DND-41 (cell line): ENCODE measurements at regions not wholly inside any gene's neighbourhood (a gene's known extent, or its start where the extent isn't known, plus 50 kb on each side); places are given as distances from the start of the nearest gene placed in this dataset.

Source experiments
- ATAC-seq: fragments of 200-7000 bp; cut with Tn5 transposase; 3 replicates; pipeline ENCODE4 v1.9.1; 2021; ENCODE audit warnings: low read depth; ENCODE audit not compliant: insufficient read depth
- DNase-seq: peaks from one replicate; pipeline ENCODE4 v3.0.0-alpha.2; 2020
- H2AFZ ChIP-seq: 2 replicates; pipeline ENCODE4 v1.6.0; 2012; ENCODE audit warnings: low read depth, low read length
- H3K27ac ChIP-seq: 2 replicates; pipeline ENCODE4 v1.5.1; 2012; ENCODE audit warnings: low read length, inconsistent platforms
- H3K27me3 ChIP-seq: fragments of 200-600 bp; sonication (generic); 2 replicates; pipeline ENCODE4 v1.6.0; 2012; ENCODE audit warnings: low read length, mild to moderate bottlenecking, inconsistent platforms; ENCODE audit not compliant: insufficient read depth, poor library complexity
- H3K36me3 ChIP-seq: 2 replicates; pipeline ENCODE4 v1.5.1; 2012; ENCODE audit warnings: low read length, inconsistent platforms; ENCODE audit not compliant: insufficient read depth
- H3K4me1 ChIP-seq: 2 replicates; pipeline ENCODE4 v1.5.1; 2012; ENCODE audit warnings: mild to moderate bottlenecking, low read length; ENCODE audit not compliant: insufficient read depth
- H3K4me2 ChIP-seq: 2 replicates; pipeline ENCODE4 v1.6.0; 2012; ENCODE audit warnings: mild to moderate bottlenecking, moderate library complexity, low read length, inconsistent platforms; ENCODE audit not compliant: insufficient read depth
- H3K4me3 ChIP-seq, 2 experiments: fragments of 200-600 bp in 1 of 2; shearing (Covaris generic) in 1 of 2; 2 replicates each; pipeline ENCODE4 v1.5.1; 2012 to 2016; ENCODE audit warnings: inconsistent platforms in 2 of 2, low read length in 2 of 2, mild to moderate bottlenecking in 2 of 2, low read depth in 1 of 2, moderate library complexity in 1 of 2
- H3K79me2 ChIP-seq: 2 replicates; pipeline ENCODE4 v1.6.0; 2012; ENCODE audit warnings: low read length, inconsistent platforms; ENCODE audit not compliant: insufficient read depth
- H3K9ac ChIP-seq: 2 replicates; pipeline ENCODE4 v1.6.0; 2012; ENCODE audit warnings: low read depth, mild to moderate bottlenecking, inconsistent platforms, low read length, moderate library complexity
- H3K9me3 ChIP-seq: 2 replicates; pipeline ENCODE4 v1.5.1; 2012; ENCODE audit warnings: low read length, moderate library complexity, mild to moderate bottlenecking, inconsistent platforms; ENCODE audit not compliant: insufficient read depth, severe bottlenecking
- H4K20me1 ChIP-seq: 2 replicates; pipeline ENCODE4 v1.6.0; 2012; ENCODE audit warnings: low read length; ENCODE audit not compliant: insufficient read depth
- CTCF ChIP-seq: IDR thresholded peaks from 2 replicates; pipeline ENCODE4 v1.5.1; 2012; ENCODE audit warnings: borderline replicate concordance, low read length, moderate library complexity, mild to moderate bottlenecking; ENCODE audit not compliant: poor library complexity, severe bottlenecking; ENCODE audit errors: extremely low read depth
- EZH2 ChIP-seq: IDR thresholded peaks from 3 replicates; pipeline ENCODE4 v1.6.1; 2012; ENCODE audit warnings: borderline replicate concordance, low read depth, mild to moderate bottlenecking, moderate library complexity, low read length, inconsistent platforms; ENCODE audit not compliant: severe bottlenecking

GRCh38 chr2:51224790-51225189 lies 192.9 kb upstream of the NRXN1 start:
- H3K79me2 ChIP-seq: no peaks in the 10 kb centered on the region
- no peak overlapping the region for H3K9ac ChIP-seq
- no peak overlapping the region for H3K4me3 ChIP-seq
- H3K4me1 ChIP-seq: no peaks in the 10 kb centered on the region
- H3K27me3 ChIP-seq: no peaks in the 10 kb centered on the region
- H2AFZ ChIP-seq: no peak overlapping the region
- ATAC-seq (no peak), DNase-seq (no peak)
- no peak overlapping the region for H3K4me2 ChIP-seq
- no peaks in the 10 kb centered on the region for H4K20me1 ChIP-seq
- no peak for TF ChIP-seq EZH2
- TF ChIP-seq CTCF: no peak
- H3K36me3 ChIP-seq: no peaks in the 10 kb centered on the region
- H3K9me3 ChIP-seq: peaks cover 7% of the 10 kb centered on the region
- no peak overlapping the region for H3K27ac ChIP-seq

- H4K20me1 ChIP-seq: no peaks in the 10 kb centered on the region
- no peaks in the 10 kb centered on the region for H3K79me2 ChIP-seq
- H3K4me1 ChIP-seq: no peaks in the 10 kb centered on the region
- DNase-seq: no peak
- no peak overlapping the region for H3K4me3 ChIP-seq
- H3K27me3 ChIP-seq: no peaks in the 10 kb centered on the region
- H3K36me3 ChIP-seq: no peaks in the 10 kb centered on the region
- ATAC-seq: no peak
- no peak for TF ChIP-seq EZH2
- TF ChIP-seq CTCF: no peak
- no peak overlapping the region for H3K4me2 ChIP-seq
- no peak overlapping the region for H3K27ac ChIP-seq
- no peak overlapping the region for H3K9ac ChIP-seq
- no peaks in the 10 kb centered on the region for H3K9me3 ChIP-seq
- H2AFZ ChIP-seq: no peak overlapping the region
Observed at GRCh38 chr2:51222106-51222505, 190.2 kb upstream of the NRXN1 start.

GRCh38 chr2:51220606-51221005 lies 188.7 kb upstream of the NRXN1 start:
- H4K20me1 ChIP-seq: no peaks in the 10 kb centered on the region
- H2AFZ ChIP-seq: no peak overlapping the region
- DNase-seq (no peak), ATAC-seq (no peak)
- H3K9ac ChIP-seq: no peak overlapping the region
- no peak overlapping the region for H3K4me2 ChIP-seq
- no peak overlapping the region for H3K4me3 ChIP-seq
- no peaks in the 10 kb centered on the region for H3K4me1 ChIP-seq
- H3K27me3 ChIP-seq: no peaks in the 10 kb centered on the region
- H3K9me3 ChIP-seq: no peaks in the 10 kb centered on the region
- H3K79me2 ChIP-seq: no peaks in the 10 kb centered on the region
- H3K27ac ChIP-seq: no peak overlapping the region
- no peaks in the 10 kb centered on the region for H3K36me3 ChIP-seq
- no peak for TF ChIP-seq CTCF

- ATAC-seq: no peak
- DNase-seq: no peak
- H3K36me3 ChIP-seq: no peaks in the 10 kb centered on the region
- H3K27me3 ChIP-seq: no peaks in the 10 kb centered on the region
- H3K4me3 ChIP-seq: no peak overlapping the region
- H3K9ac ChIP-seq: no peak overlapping the region
- no peaks in the 10 kb centered on the region for H3K79me2 ChIP-seq
- H3K4me2 ChIP-seq: no peak overlapping the region
- no peak overlapping the region for H3K27ac ChIP-seq
- no peaks in the 10 kb centered on the region for H4K20me1 ChIP-seq
- no peaks in the 10 kb centered on the region for H3K4me1 ChIP-seq
- no peak overlapping the region for H2AFZ ChIP-seq
- TF ChIP-seq CTCF (no peak), EZH2 (no peak)
- H3K9me3 ChIP-seq: no peaks in the 10 kb centered on the region
Observed at GRCh38 chr2:51220080-51220479, 188.1 kb upstream of the NRXN1 start.
